GM15510 (cell line): ENCODE measurements at regions not wholly inside any gene's neighbourhood (a gene's known extent, or its start where the extent isn't known, plus 50 kb on each side); places are given as distances from the start of the nearest gene placed in this dataset.

Experiments used
- POLR2A ChIP-seq: IDR thresholded peaks from 3 replicates; pipeline ENCODE4 v1.6.1; 2011; ENCODE audit warnings: borderline replicate concordance; ENCODE audit not compliant: insufficient read length; ENCODE audit errors: extremely low read depth

DNA sequence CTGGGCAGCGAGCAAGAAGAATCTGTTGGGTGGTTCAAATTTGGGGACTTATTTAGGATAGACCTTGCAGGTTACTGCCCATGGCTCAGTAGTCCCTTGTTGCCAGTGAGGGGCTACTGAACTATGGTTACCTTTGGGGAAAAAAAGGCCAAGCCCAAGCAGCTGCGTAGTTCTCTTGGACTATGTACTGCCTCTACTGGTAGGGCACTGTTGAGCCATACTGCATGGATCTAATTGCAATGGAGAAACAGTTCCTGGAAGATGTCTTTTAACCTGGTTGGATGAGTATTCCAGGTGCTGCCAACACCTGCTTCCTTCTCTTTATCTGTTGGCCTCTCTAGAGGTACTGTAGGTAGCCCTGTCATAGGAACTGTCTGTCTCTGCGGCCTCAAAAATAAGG lies 671.9 kb upstream of the CBLB start:
- TF ChIP-seq POLR2A = no peak

DNA sequence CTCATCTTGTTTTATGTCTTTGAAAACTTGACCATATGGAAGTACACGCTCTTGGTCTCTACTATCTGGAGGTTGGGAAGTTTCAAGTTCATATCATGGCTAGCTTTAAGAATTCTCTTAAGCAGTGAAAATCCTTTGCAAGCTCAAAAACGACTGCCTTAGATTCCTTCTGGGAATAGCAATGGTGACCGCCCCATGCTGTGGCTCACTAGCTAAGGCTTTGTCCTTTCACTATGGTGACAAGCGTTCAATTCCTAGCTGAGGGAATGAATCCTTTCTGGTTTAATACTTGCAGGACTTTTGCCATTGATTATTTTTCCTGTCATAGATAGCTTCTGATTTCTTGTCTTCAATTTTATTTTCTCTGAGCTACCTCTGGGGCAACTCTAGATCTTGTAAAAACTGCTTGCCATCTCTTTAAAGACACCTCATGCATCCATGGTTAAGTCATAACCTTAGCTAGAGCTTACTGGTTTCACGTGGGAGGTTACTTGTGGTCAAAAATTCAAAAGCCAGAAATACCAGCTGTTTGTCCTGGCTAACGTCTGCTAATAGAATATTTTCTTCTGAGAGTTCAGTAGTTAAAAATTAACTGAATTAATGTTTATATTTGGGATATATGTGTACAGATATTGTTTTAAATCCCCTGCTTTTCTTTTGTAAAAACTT lies 673.4 kb upstream of the CBLB start:
- TF ChIP-seq POLR2A = no peak

DNA sequence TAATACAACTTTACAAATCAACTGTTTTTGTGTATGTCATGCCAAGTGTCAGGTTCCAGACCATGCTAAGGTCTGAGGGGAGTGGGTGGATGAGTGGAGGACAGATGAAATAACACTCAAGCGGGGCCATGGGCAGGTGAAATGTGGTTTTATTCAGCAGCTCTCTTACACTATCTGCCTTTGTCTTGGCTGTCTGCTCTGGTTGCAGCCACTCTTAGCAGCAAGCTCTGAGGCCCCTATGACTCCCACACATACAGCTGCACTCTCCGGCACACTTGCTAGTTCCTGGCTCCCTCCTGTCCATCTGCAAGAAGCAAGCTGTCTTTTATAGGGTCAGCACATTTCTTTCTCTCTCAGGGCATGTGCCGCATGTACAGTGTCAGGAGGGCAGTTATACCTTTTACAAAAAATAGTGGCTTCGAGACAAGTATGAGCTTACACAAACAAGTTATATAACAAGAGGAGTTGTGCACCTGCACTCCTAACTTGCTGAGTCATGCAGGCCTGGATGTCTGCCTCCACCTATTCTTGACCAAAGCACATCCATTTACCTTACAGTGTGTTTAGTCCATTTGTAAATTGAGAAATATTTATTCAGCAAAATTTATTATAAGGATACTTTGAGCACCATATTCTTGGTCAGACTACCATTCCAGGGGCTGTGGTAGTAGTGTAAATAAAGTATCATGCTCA lies 683.7 kb upstream of the CBLB start:
- no peak for TF ChIP-seq POLR2A

- TF ChIP-seq POLR2A = no peak
These were observed 691.7 kb upstream of the CBLB start for GRCh38 chr3:106560451-106560966.

DNA sequence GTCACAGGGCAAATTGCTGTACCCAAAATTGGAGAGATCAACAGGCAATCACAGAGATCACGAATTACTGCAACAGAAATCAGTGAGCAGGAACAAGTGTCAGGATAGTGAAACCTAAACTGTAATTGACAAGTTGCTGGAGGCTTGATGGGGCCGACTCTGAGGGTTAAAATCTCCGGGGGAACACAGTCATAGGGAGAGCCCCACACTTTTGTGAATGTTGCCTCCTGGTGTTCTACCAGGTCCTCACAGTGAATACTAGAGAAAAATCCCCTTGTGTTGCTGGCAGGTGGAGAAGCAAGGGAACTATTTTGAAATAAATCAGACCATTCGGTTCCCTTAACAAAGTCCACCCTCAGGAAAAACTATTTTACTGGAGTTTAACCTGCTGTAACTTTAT lies 697.5 kb upstream of the CBLB start:
- no peak for TF ChIP-seq POLR2A

GRCh38 chr3:106570426-106570825 lies 701.6 kb upstream of the CBLB start:
- TF ChIP-seq POLR2A = no peak

- no peak for TF ChIP-seq POLR2A
These were observed 704.8 kb upstream of the CBLB start for GRCh38 chr3:106573605-106574004.

GRCh38 chr3:106575029-106575428 lies 706.2 kb upstream of the CBLB start:
- TF ChIP-seq POLR2A = no peak

DNA sequence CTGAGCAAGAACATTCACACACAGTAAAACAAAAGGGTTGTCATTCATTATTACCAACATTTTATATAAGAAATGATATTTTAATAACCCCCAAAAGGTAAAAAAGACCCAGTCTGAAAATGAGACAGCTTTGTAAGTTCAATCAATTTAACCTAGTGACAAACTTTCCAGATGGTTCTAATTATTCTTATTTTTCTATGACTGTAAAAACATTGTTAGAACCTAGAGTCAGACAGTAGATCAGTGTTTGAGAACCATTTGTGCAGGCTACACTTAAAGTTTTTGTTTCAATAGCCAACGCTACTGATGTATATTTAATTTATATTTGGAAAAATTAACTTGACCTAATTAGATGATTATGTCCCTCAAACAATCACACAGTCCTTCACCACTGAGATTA lies 708.4 kb upstream of the CBLB start:
- no peak for TF ChIP-seq POLR2A

GRCh38 chr3:106578911-106579310 lies 710.1 kb upstream of the CBLB start:
- TF ChIP-seq POLR2A = no peak

GRCh38 chr3:106582151-106582550 lies 713.3 kb upstream of the CBLB start:
- no peak for TF ChIP-seq POLR2A

DNA sequence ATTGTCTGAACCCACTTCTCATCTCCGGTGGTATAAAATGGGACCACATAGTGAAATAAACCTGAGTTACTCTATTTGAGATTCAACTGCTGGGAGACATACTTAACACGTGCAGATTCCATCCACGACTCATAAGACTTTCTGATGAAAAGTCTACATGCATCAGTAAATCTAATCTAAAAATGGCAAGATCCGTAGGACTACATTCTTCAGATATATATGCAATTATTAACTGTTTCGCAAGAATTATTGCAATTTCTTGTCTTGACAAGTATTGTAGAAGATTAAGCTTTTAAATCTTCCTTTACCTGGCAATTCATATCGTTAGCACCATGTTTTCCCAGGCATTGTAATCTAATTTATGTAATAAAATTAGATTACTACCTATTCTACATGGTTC lies 718.7 kb upstream of the CBLB start:
- TF ChIP-seq POLR2A = no peak

- no peak for TF ChIP-seq POLR2A
These were observed 719.9 kb upstream of the CBLB start for GRCh38 chr3:106588739-106589138.

DNA sequence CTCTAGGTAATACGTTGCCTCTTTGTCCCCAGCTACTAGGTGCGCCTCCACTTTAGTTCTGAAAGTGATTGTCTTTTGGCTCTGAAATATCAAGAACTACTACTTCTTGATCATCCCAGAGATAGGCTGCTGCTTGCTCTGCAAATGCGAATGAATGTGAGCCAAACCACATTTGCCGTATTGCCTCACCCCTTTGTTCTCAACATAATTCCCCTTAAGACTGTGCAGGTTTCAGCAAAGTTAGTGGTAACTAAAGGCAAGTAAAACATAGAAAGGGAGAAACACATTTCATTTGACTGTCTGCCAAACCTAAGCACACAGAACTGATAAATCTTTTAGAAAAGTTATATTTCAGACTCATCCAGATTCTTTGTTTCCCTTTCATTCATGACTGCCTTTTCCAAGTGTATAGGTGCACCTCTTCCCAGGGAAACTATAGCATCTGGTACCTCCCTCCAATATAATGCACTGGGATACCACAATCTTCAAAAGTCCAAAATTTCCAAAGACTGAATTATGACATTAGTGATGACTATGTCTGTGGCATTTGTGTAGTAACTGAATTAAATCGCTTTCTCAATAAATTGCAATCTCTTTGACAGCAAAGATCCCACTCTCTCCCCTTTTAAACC lies 720.6 kb upstream of the CBLB start:
- no peak for TF ChIP-seq POLR2A

GRCh38 chr3:106590216-106590615 lies 721.4 kb upstream of the CBLB start:
- TF ChIP-seq POLR2A = no peak

DNA sequence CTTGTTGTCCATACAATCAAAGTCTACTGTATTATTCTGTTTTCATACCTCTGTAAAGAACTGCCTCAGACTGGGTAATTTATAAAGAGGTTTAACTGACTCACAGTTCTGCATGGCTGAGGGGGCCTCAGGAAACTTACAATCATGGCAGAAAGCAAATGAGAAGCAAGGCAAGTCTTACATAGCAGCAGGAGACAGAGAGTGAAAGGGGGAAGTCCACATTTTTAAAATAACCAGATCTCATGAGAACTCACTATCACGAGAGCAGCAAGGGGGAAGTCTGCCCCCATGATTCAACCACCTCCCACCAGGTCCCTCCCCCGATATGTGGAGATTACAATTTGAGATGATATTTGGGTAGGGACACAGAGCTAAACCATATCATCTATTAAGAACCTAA lies 724.6 kb upstream of the CBLB start:
- no peak for TF ChIP-seq POLR2A
